OCI-LY1 (cell line): ENCODE measurements at regions not wholly inside any gene's neighbourhood (a gene's known extent, or its start where the extent isn't known, plus 50 kb on each side); places are given as distances from the start of the nearest gene placed in this dataset.
"Not testable (repeated sequence)": the region's sequence is repeated elsewhere in the genome, so short reads cannot be mapped to it uniquely, and the experiment has no call there.

ENCODE experiments used
- H2AFZ ChIP-seq: fragments of 200-600 bp; sonication (generic), shearing (Covaris generic); 2 replicates; pipeline ENCODE4 v1.6.0; 2014; ENCODE audit warnings: antibody characterized with exemption, mild to moderate bottlenecking, low read length
- H3F3A ChIP-seq: fragments of 200-600 bp; sonication (generic), shearing (Covaris generic); 2 replicates; pipeline ENCODE4 v1.6.0; 2014; ENCODE audit warnings: mild to moderate bottlenecking, antibody characterized with exemption, low read length, moderate library complexity; ENCODE audit not compliant: insufficient read depth
- H3K27ac ChIP-seq: fragments of 200-600 bp; sonication (generic); 2 replicates; pipeline ENCODE4 v1.5.1; 2014; ENCODE audit warnings: low read length, mixed run types, mild to moderate bottlenecking, low read depth; ENCODE audit not compliant: poor library complexity, severe bottlenecking
- H3K27me3 ChIP-seq: fragments of 200-600 bp; sonication (generic); 2 replicates; pipeline ENCODE4 v1.6.0; 2014; ENCODE audit warnings: antibody characterized with exemption, mild to moderate bottlenecking, low read length, moderate library complexity; ENCODE audit not compliant: insufficient read depth
- H3K36me3 ChIP-seq: fragments of 200-600 bp; sonication (generic); 2 replicates; pipeline ENCODE4 v1.6.1; 2014; ENCODE audit warnings: mild to moderate bottlenecking, antibody characterized with exemption, low read length, moderate library complexity, mixed read lengths; ENCODE audit not compliant: insufficient read depth
- H3K4me1 ChIP-seq: fragments of 200-600 bp; sonication (generic); 2 replicates; pipeline ENCODE4 v1.5.1; 2014; ENCODE audit warnings: mild to moderate bottlenecking, low read length, moderate library complexity; ENCODE audit not compliant: insufficient read depth, severe bottlenecking
- H3K4me2 ChIP-seq: fragments of 200-600 bp; sonication (generic), shearing (Covaris generic); 2 replicates; pipeline ENCODE4 v1.6.1; 2014; ENCODE audit warnings: low read length
- H3K4me3 ChIP-seq: fragments of 200-600 bp; sonication (generic); 2 replicates; pipeline ENCODE4 v1.5.1; 2014; ENCODE audit warnings: low read length, low read depth, mild to moderate bottlenecking, mixed read lengths; ENCODE audit not compliant: poor library complexity, severe bottlenecking
- H3K79me2 ChIP-seq: fragments of 200-600 bp; shearing (Covaris generic); 2 replicates; pipeline ENCODE4 v1.6.1; 2016; ENCODE audit warnings: mixed run types, low read length, mixed read lengths; ENCODE audit not compliant: insufficient read depth
- H3K9ac ChIP-seq: fragments of 200-600 bp; sonication (generic), shearing (Covaris generic); 2 replicates; pipeline ENCODE4 v1.6.1; 2014; ENCODE audit warnings: mild to moderate bottlenecking, low read length, mixed read lengths
- H3K9me2 ChIP-seq: fragments of 200-600 bp; sonication (generic), shearing (Covaris generic); 2 replicates; pipeline ENCODE4 v1.6.1; 2014; ENCODE audit warnings: low read depth, mild to moderate bottlenecking, low read length, mixed read lengths
- H3K9me3 ChIP-seq: fragments of 200-600 bp; shearing (Covaris generic); 2 replicates; pipeline ENCODE4 v1.6.1; 2014; ENCODE audit warnings: low read length, mixed read lengths
- H4K20me1 ChIP-seq: fragments of 200-600 bp; sonication (generic), shearing (Covaris generic); 2 replicates; pipeline ENCODE4 v1.6.0; 2016; ENCODE audit warnings: mild to moderate bottlenecking, low read length; ENCODE audit not compliant: insufficient read depth
- CTCF ChIP-seq: fragments of 200-600 bp; sonication (generic), shearing (Covaris generic); IDR thresholded peaks from 2 replicates; pipeline ENCODE4 v1.5.1; 2017; ENCODE audit warnings: mild to moderate bottlenecking, antibody characterized with exemption, low read length, moderate library complexity, mixed read lengths
- EZH2 ChIP-seq: fragments of 200-600 bp; sonication (generic), shearing (Covaris generic); IDR thresholded peaks from 2 replicates; pipeline ENCODE4 v1.8.0; 2017; ENCODE audit warnings: borderline replicate concordance, mixed run types, mild to moderate bottlenecking, antibody characterized with exemption, low read length, moderate library complexity, mixed read lengths

- Histone ChIP-seq H4K20me1 (no peaks in the 10 kb centered on the region), H3K27ac (no peak overlapping the region), H3F3A (no peaks in the 10 kb centered on the region), H3K9ac (no peak overlapping the region), H3K4me1 (no peaks in the 10 kb centered on the region), H2AFZ (no peak overlapping the region), H3K27me3 (no peaks in the 10 kb centered on the region), H3K36me3 (no peaks in the 10 kb centered on the region), H3K9me3 (no peaks in the 10 kb centered on the region), H3K9me2 (no peaks in the 10 kb centered on the region), H3K79me2 (no peaks in the 10 kb centered on the region), H3K4me2 (no peak overlapping the region), H3K4me3 (no peak overlapping the region)
- TF ChIP-seq CTCF (no peak), EZH2 (no peak)
Observed at GRCh38 chr4:25506032-25506571, 129.0 kb downstream of the ANAPC4 start.

GRCh38 chr4:25509646-25510045, 132.6 kb downstream of the ANAPC4 start:
- no peaks in the 10 kb centered on the region for H3K9me3 ChIP-seq
- no peaks in the 10 kb centered on the region for H3K36me3 ChIP-seq
- H3K79me2 ChIP-seq, result no peaks in the 10 kb centered on the region
- no peak overlapping the region for H3K9ac ChIP-seq
- H3K4me1 ChIP-seq, result no peaks in the 10 kb centered on the region
- H3K4me2 ChIP-seq, result no peak overlapping the region
- no peaks in the 10 kb centered on the region for H3K9me2 ChIP-seq
- H2AFZ ChIP-seq, result no peak overlapping the region
- H3K4me3 ChIP-seq, result no peak overlapping the region
- no peaks in the 10 kb centered on the region for H3F3A ChIP-seq
- TF ChIP-seq CTCF (no peak), EZH2 (no peak)
- H3K27me3 ChIP-seq, result no peaks in the 10 kb centered on the region
- H3K27ac ChIP-seq, result no peak overlapping the region
- no peaks in the 10 kb centered on the region for H4K20me1 ChIP-seq

- not testable (repeated sequence) for H3K4me2 ChIP-seq, H3K9me3 ChIP-seq, H3K36me3 ChIP-seq, H4K20me1 ChIP-seq, H3K27ac ChIP-seq, H3K27me3 ChIP-seq, H3K79me2 ChIP-seq, H3K9ac ChIP-seq, H3K4me1 ChIP-seq, H2AFZ ChIP-seq, H3K9me2 ChIP-seq, H3F3A ChIP-seq, H3K4me3 ChIP-seq
Observed at GRCh38 chr4:25511823-25512222, 134.8 kb downstream of the ANAPC4 start.

- Histone ChIP-seq H3K4me2 (no peak overlapping the region), H3K9ac (no peak overlapping the region), H3K4me1 (no peaks in the 10 kb centered on the region), H4K20me1 (no peaks in the 10 kb centered on the region), H3K9me3 (no peaks in the 10 kb centered on the region), H3K27me3 (no peaks in the 10 kb centered on the region), H3K9me2 (no peaks in the 10 kb centered on the region), H3K36me3 (no peaks in the 10 kb centered on the region), H3F3A (no peaks in the 10 kb centered on the region), H3K27ac (no peak overlapping the region), H3K79me2 (no peaks in the 10 kb centered on the region), H2AFZ (no peak overlapping the region), H3K4me3 (no peak overlapping the region)
- TF ChIP-seq CTCF (no peak), EZH2 (no peak)
Observed at GRCh38 chr4:25513814-25514213, 136.8 kb downstream of the ANAPC4 start.
